GM12878 (cell line): ENCODE measurements at regions not wholly inside any gene's neighbourhood (a gene's known extent, or its start where the extent isn't known, plus 50 kb on each side); places are given as distances from the start of the nearest gene placed in this dataset.

Experiments
- ATAC-seq: fragments of 200-7000 bp; cut with Tn5 transposase; 3 replicates; pipeline ENCODE4 v1.9.1; 2020; ENCODE audit warnings: mild to moderate bottlenecking, moderate library complexity
- BruUV-seq: library from RNA; stranded (reverse); fragments of 400-500 nt; replicated peaks from 2 replicates; lab custom pipeline; 2021; lab: Mats Ljungman, UMichigan
- CTCF ChIA-PET: fragments of 300-600 bp; sonication (Branson Sonifier 250); formaldehyde crosslinking; extraction: SDS; loops from one replicate; lab custom pipeline; 2021; ENCODE audit warnings: inconsistent platforms; lab: Yijun Ruan, JAX
- POLR2A ChIA-PET: fragments of 350-600 bp; formaldehyde crosslinking; extraction: SDS; loops from one replicate; lab custom pipeline; 2021; ENCODE audit warnings: inconsistent platforms; lab: Charles Lee
- RAD21 ChIA-PET: fragments of 300-600 bp; sonication (Branson Sonifier 250); formaldehyde crosslinking; loops from one replicate; lab custom pipeline; 2023; ENCODE audit warnings: antibody characterized with exemption; ENCODE audit not compliant: unreplicated experiment; lab: Charles Lee
- SMC1A ChIA-PET: fragments of 300-600 bp; sonication (Branson Sonifier 250); formaldehyde crosslinking; loops from one replicate; lab custom pipeline; 2023; ENCODE audit not compliant: unreplicated experiment, uncharacterized antibody; lab: Charles Lee
- DNase-seq: peaks from one replicate; pipeline ENCODE4 v3.0.0-alpha.2; 2011; ENCODE audit warnings: low read depth, low spot score
- FAIRE-seq: peaks from 3 replicates; lab custom pipeline; 2011; peaks lifted over from hg19 to GRCh38; lab: Jason Lieb, UNC
- H2AFZ ChIP-seq: 2 replicates; pipeline ENCODE4 v1.6.0; 2011; ENCODE audit warnings: low read depth, low read length, control low read depth; ENCODE audit not compliant: control insufficient read depth
- H3K27ac ChIP-seq: 2 replicates; pipeline ENCODE4 v1.5.1; 2011; ENCODE audit warnings: control low read depth; ENCODE audit not compliant: control insufficient read depth, insufficient read depth
- H3K27me3 ChIP-seq, 2 experiments: replicated peaks in 1 of 2; 2 replicates each; pipeline versions ENCODE4 v1.6.0 to v1.6.1; 2011; ENCODE audit warnings: low read length in 1 of 2; ENCODE audit not compliant: control insufficient read depth in 2 of 2, insufficient read depth in 2 of 2
- H3K36me3 ChIP-seq, 2 experiments: 2 replicates each; pipeline ENCODE4 v1.5.1; 2011; ENCODE audit warnings: low read length in 1 of 2; ENCODE audit not compliant: control insufficient read depth in 2 of 2, insufficient read depth in 2 of 2
- H3K4me1 ChIP-seq: 2 replicates; pipeline ENCODE4 v1.6.1; 2011; ENCODE audit warnings: mild to moderate bottlenecking, low read length, moderate library complexity, mixed read lengths; ENCODE audit not compliant: control insufficient read depth, insufficient read depth
- H3K4me2 ChIP-seq: 2 replicates; pipeline ENCODE4 v1.6.0; 2011; ENCODE audit warnings: control low read depth; ENCODE audit not compliant: control insufficient read depth, insufficient read depth
- H3K4me3 ChIP-seq: fragments of 200-600 bp; sonication (generic); 2 replicates; pipeline ENCODE4 v1.5.1; 2016
- H3K79me2 ChIP-seq: 2 replicates; pipeline ENCODE4 v1.6.0; 2011; ENCODE audit warnings: low read length; ENCODE audit not compliant: control insufficient read depth, insufficient read depth
- H3K9ac ChIP-seq: 2 replicates; pipeline ENCODE4 v1.8.0; 2011; ENCODE audit warnings: low read length, control low read depth, mixed read lengths; ENCODE audit not compliant: control insufficient read depth, insufficient read depth
- H3K9me3 ChIP-seq: replicated peaks from 3 replicates; pipeline ENCODE4 v1.5.1; 2011; ENCODE audit warnings: mild to moderate bottlenecking, low read length; ENCODE audit not compliant: control insufficient read depth, insufficient read depth
- H4K20me1 ChIP-seq: 2 replicates; pipeline ENCODE4 v1.6.0; 2011; ENCODE audit not compliant: control insufficient read depth, insufficient read depth
- ATF3 ChIP-seq: IDR thresholded peaks from 2 replicates; pipeline ENCODE4 v1.6.1; 2011; ENCODE audit warnings: low read depth, mild to moderate bottlenecking, low read length, moderate library complexity, borderline replicate concordance; ENCODE audit errors: extremely low read depth
- CHD1 ChIP-seq: IDR thresholded peaks from 2 replicates; pipeline ENCODE4 v1.6.1; 2012; ENCODE audit warnings: low read depth, low read length, improper control_type of control experiment
- E2F8 ChIP-seq: fragments of 450-650 bp; IDR thresholded peaks from 2 replicates; pipeline ENCODE4 v1.6.1; 2018; ENCODE audit warnings: mild to moderate bottlenecking, low read depth, moderate library complexity; ENCODE audit not compliant: partially characterized antibody
- ESRRA ChIP-seq: IDR thresholded peaks from 2 replicates; pipeline ENCODE4 v1.6.1; 2012; ENCODE audit warnings: mild to moderate bottlenecking, low read length, improper control_type of control experiment
- HSF1 ChIP-seq: fragments of 150-350 bp; IDR thresholded peaks from 2 replicates; pipeline ENCODE4 v1.6.1; 2014; ENCODE audit warnings: mild to moderate bottlenecking, low read depth, low read length
- NKRF ChIP-seq: fragments of 450-650 bp; conservative IDR thresholded peaks from 2 replicates; pipeline ENCODE4 v1.6.1; 2017; ENCODE audit warnings: mild to moderate bottlenecking, moderate library complexity
- NRF1 ChIP-seq: conservative IDR thresholded peaks from 2 replicates; pipeline ENCODE4 v1.6.1; 2011; ENCODE audit warnings: mild to moderate bottlenecking, low read depth, low read length, improper control_type of control experiment
- RBBP5 ChIP-seq: fragments of 200-600 bp; sonication (generic); conservative IDR thresholded peaks from 2 replicates; pipeline ENCODE4 v1.6.1; 2016
- SIX5 ChIP-seq: IDR thresholded peaks from 2 replicates; pipeline ENCODE4 v1.6.1; 2011; ENCODE audit warnings: mild to moderate bottlenecking, low read depth, low read length, moderate library complexity; ENCODE audit not compliant: severe bottlenecking
- SMAD5 ChIP-seq: IDR thresholded peaks from 2 replicates; pipeline ENCODE4 v1.6.1; 2016; ENCODE audit warnings: antibody characterized with exemption, low read depth
- WGBS: methylation state at CpG from one replicate; pipeline ENCODE4 v1.1.6; 2016; ENCODE audit warnings: low lambda C conversion rate; ENCODE audit not compliant: insufficient replicate concordance, insufficient coverage; ENCODE audit errors: missing lambda C conversion rate; 5-methylcytosine and 5-hydroxymethylcytosine counted together
- in situ Hi-C: fragments of 300-500 bp; cut with MboI; formaldehyde crosslinking; loops from 9 replicates; pipeline ENCODE4 v1.14.3; 2018; ENCODE audit warnings: mixed read lengths
- intact Hi-C: fragments of 100-400 bp; cut with micrococcal nuclease; formaldehyde crosslinking; loops from one replicate; pipeline ENCODE4 v1.14.2; 2022; ENCODE audit not compliant: unreplicated experiment

- TF ChIP-seq ATF3 (no peak), SMAD5 (no peak)
These were observed 250.9 kb upstream of the EPHA5 start (continued) for GRCh38 chr4:65921180-65921579.

- no peak for TF ChIP-seq NKRF
- BruUV-seq, result no TSS peak
- H2AFZ ChIP-seq, result no peak overlapping the region
- no peak overlapping the region for H3K9ac ChIP-seq
- H3K79me2 ChIP-seq, result no peaks in the 10 kb centered on the region
- H3K36me3 ChIP-seq, result no peaks in the 10 kb centered on the region
- ATAC-seq, result no peak
- ChIA-PET RAD21 (no interaction called here), POLR2A (no interaction called here), SMC1A (no interaction called here), CTCF (no interaction called here)
- H3K4me3 ChIP-seq, result no peak overlapping the region
- no peaks in the 10 kb centered on the region for H3K4me1 ChIP-seq
- H3K27me3 ChIP-seq, result no peaks in the 10 kb centered on the region
- H4K20me1 ChIP-seq, result no peaks in the 10 kb centered on the region
- no peaks in the 10 kb centered on the region for H3K9me3 ChIP-seq
- DNase-seq, result no peak
- in situ Hi-C loops, result no loop called here
- H3K27ac ChIP-seq, result no peak overlapping the region
- no peak for FAIRE-seq
- intact Hi-C loops, result no loop called here
- no peak overlapping the region for H3K4me2 ChIP-seq
These were observed 248.6 kb upstream of the EPHA5 start for GRCh38 chr4:65918872-65919271.

GRCh38 chr4:65918212-65918611 is 247.9 kb upstream of the EPHA5 start:
- Histone ChIP-seq H3K36me3 (no peaks in the 10 kb centered on the region), H4K20me1 (no peaks in the 10 kb centered on the region), H3K27me3 (no peaks in the 10 kb centered on the region), H3K27ac (no peak overlapping the region), H3K4me2 (no peak overlapping the region), H3K9me3 (no peaks in the 10 kb centered on the region), H3K9ac (no peak overlapping the region), H3K79me2 (no peaks in the 10 kb centered on the region), H2AFZ (no peak overlapping the region), H3K4me1 (no peaks in the 10 kb centered on the region), H3K4me3 (no peak overlapping the region)
- in situ Hi-C loops (no loop called here), intact Hi-C loops (no loop called here)
- RAD21 ChIA-PET, result no interaction called here
- DNase-seq, result no peak
- CTCF ChIA-PET, result no interaction called here
- no peak for FAIRE-seq
- POLR2A ChIA-PET, result no interaction called here
- WGBS, result 0% methylated on average over 1 of the region's 1 CpG
- no TSS peak for BruUV-seq
- SMC1A ChIA-PET, result no interaction called here
- ATAC-seq, result no peak
- no peak for TF ChIP-seq E2F8
- no peak for TF ChIP-seq SIX5
- no peak for TF ChIP-seq CHD1
- TF ChIP-seq ESRRA, result no peak
- TF ChIP-seq HSF1, result no peak
- no peak for TF ChIP-seq RBBP5
- no peak for TF ChIP-seq NRF1
